ENCODE measurements at regions not wholly inside any gene's neighbourhood (a gene's known extent, or its start where the extent isn't known, plus 50 kb on each side); places are given as distances from the start of the nearest gene placed in this dataset.

GRCh38 chr3:78003090-78003489 is 963.2 kb downstream of the ROBO2 start:
- no peak for DNase-seq (ENCODE audit: low read depth)

GRCh38 chr3:78004571-78004970 is 964.7 kb downstream of the ROBO2 start:
- no peak for DNase-seq (ENCODE audit: low read depth)

DNA sequence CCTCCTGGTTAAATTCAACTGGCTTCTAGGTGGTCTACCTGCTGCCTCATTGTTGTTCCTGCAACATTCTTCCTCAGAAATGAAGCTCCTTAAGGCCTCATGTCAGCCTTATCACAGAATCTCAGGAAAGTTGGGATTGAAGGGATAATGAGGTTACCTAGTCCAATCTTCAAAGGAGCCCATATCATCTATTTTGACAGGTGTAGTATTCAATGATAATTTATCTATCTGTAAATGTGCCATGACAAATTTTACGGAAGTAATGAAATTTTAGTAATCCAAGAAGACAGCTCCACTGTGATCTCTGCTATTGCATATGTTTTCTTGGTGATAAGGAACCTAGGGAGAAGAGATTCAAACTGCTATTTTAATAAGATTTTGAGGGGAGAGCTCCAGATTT is 973.8 kb downstream of the ROBO2 start:
- no peak for DNase-seq (ENCODE audit: low read depth)

DNA sequence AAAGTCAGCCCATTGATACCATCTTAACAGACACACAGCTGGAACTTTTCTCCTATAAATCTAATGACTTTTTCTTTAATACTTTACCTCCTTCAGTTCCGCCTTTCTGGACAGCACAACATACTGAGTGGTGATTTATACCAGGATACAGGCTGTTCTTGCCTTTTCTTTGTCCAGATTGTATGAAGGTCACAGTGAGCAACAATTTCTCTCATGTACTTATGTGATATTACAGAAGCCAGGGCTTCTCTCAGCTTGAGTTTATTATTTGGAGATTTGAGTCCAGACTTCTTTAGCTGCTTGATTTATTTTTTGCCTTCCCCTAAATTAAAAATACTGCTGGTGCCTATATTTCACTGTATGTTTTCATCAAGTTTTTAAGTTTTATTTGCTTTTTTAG is 976.0 kb downstream of the ROBO2 start:
- DNase-seq (ENCODE audit: low read depth): no peak

DNA sequence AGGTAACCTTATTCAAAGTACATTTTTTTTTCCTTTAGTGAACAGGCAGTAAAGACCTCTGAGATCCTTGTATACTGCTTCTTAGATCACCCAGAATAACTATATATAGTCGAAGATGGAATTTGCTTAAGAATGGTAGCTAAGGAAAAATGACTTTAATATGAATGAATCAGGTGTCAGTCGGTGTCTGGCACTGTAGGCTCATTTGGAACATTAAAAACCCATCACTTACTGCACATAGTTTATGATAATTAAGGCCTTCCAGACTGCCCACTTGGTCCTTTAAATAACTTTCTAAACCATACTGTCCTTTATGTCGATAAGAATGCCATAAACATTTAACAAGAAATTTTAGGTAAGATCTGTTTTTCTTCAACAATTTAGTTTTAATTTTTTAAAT is 981.8 kb downstream of the ROBO2 start:
- DNase-seq (ENCODE audit: low read depth): no peak

DNA sequence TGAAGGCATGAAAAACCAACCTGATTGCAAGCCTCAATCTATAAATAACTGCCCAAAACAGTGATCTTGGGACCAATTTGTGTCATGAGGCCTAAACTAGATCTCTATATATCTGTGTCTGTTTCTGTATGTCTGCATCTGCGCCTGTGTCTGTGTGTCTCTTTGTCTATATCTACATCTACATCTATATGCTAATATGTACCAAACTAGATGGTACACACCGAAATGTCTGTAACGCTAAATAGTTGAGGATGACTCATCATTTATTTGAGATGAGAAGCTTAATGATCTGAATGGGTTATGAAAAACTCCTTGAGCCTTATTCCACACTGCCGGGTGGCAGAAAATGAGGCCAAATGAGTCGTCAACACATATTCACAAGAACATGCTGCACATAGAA is 982.3 kb downstream of the ROBO2 start:
- no peak for DNase-seq (ENCODE audit: low read depth)

GRCh38 chr3:78023257-78023656 is 983.4 kb downstream of the ROBO2 start:
- no peak for DNase-seq (ENCODE audit: low read depth)

DNA sequence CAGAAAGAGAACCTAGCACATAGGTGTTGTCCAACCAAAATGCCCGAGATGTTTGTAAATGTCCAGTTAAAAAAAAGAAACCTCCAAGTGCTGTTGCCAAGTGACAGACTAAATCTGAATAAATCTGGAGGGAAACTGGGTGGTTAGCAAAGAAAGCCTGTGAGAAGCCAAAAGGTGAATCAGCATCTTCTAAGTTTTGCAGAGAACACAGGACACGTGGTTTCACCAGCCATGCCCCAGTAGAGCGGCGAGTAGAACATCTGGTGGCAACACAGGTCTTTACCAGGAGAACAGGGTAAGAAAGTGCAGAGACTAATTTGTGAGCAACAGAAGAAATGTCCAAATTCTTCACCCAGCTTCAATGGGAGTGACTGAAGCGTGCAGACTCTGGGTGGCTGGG is 986.0 kb downstream of the ROBO2 start:
- no peak for DNase-seq (ENCODE audit: low read depth)

DNA sequence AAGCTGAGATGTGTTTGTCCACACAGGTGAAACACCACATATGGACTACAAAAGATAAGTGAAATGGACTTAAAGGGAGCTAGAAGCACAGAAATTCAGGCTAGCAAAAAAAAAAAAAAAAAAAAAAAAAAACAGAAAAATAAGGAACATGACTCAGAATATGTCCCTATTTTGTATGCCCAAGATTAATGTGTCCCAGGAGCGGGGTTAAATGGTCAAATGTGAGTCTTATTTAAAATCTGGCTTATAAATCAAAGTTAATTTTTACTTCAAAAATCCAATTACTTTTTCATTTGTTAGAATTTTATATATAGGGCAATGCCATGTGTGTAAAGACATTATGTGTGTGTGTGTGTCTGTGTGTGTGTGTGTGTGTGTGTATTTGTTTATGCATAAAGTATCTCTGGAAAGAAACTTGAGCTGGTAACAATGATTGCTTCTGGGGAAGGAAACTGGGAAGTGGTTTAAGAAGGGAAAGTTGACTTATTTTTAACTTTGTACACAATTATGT is 986.5 kb downstream of the ROBO2 start:
- DNase-seq (ENCODE audit: low read depth): peak; percentile 10

DNA sequence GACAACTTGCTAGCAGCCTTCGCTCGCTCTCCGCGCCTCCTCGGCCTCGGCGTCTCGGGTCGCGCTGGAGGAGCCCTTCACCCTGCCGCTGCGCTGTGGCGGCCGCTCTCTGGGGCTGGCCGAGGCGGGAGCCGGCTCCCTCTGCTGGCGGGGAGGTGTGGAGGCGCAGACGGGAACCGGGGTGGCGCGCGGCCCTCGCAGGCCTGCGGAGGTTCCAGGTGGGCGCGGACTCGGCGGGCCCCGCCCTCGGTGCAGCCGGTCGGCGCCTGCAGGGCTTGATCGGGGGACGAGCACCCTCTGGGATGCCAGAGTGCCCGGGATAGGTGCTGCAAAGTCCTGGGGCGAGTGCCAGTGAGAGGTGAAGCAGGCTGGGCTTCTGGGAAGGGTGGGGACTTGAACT is 989.9 kb downstream of the ROBO2 start:
- DNase-seq (ENCODE audit: low read depth): no peak

- no peak for DNase-seq (ENCODE audit: low read depth)
Observed at GRCh38 chr3:78035131-78035641, 995.3 kb downstream of the ROBO2 start.

- DNase-seq (ENCODE audit: low read depth): no peak
Observed at GRCh38 chr3:78041486-78041885, 1001.6 kb downstream of the ROBO2 start.

- no peak for DNase-seq (ENCODE audit: low read depth)
Observed at GRCh38 chr3:78046566-78046965, 1006.7 kb downstream of the ROBO2 start.

GRCh38 chr3:78048698-78049097 is 1008.8 kb downstream of the ROBO2 start:
- no peak for DNase-seq (ENCODE audit: low read depth)

GRCh38 chr3:78049521-78049920 is 1009.6 kb downstream of the ROBO2 start:
- DNase-seq (ENCODE audit: low read depth): no peak

- DNase-seq (ENCODE audit: low read depth): no peak
Observed at GRCh38 chr3:78050276-78051065, 1010.6 kb downstream of the ROBO2 start.

DNA sequence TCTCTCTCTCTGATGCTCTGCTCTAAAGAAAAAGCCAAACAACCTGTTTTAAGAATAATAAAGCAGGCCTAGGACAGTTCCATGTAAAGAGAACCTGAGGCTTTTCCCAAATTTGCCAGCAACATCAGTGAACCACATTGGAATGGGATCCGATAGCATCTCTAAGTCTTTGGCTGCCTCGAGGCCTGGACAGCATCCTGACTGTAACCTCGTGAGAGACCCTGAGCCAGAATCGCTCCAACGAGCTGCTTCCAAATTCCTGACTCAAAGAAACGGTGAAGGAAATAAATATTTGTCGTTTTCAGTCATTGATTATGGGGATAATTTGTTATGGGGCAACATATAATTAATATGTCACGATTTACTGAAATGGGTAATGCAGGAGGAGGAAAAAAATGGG is 1012.8 kb downstream of the ROBO2 start:
- no peak for DNase-seq (ENCODE audit: low read depth)

DNA sequence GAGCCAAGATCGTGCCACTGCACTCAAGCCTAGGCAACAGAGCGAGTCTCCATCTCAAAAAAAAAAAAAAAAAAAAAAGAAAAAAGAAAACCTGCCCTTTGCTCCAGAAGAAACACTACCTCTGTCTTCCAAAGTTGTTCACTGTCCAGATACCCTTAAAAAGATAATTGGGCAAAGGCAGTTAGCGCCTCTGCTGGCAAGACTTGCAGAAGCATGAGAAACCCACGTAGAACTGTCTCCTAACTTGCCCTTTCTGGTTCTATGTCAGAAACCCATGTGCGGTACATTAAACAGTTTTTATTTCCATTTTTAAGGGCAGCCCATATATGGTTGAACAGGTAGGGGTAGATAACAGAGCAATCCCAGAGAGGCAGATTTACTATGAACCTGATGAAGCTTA is 1026.4 kb downstream of the ROBO2 start:
- DNase-seq (ENCODE audit: low read depth): no peak

GRCh38 chr3:78070188-78070587 is 1030.3 kb downstream of the ROBO2 start:
- no peak for DNase-seq (ENCODE audit: low read depth)

DNA sequence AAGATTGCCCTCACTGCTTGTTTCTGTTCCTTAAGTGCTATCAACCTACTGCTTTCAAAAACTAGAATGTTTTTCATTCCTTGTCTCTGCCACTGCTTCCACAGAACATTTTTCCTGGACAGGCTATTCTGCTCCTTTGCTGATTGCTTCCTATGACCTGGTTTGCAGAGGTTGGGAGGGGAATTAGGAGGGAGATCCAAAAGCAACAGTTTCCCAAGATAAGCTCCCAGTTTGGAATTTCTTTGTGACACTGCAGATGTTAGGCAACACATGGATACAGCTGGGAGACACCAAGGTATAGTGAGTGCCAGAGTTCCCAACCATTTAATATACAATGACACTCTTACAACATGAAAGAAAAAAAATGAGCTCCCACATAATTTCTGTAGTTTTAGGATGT is 1036.5 kb downstream of the ROBO2 start:
- no peak for DNase-seq (ENCODE audit: low read depth)

DNA sequence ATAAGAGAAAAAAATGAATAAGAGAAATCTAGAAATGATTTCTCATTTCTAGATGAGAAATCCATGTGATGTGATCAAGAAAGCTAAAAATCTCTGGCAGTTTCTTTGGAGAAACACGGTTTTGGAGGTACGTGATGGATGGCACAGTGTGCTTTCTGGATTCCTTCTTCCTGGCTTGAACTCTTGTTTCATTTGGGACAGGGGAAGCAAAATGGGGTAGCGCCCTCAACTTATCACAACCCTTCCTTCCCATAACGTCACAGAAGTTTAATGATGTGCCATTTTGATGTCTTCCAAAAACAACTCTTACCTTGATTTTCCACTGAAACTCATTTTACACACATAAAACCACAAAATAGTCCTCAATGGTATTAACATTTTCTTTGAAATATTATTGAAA is 1037.3 kb downstream of the ROBO2 start:
- DNase-seq (ENCODE audit: low read depth): no peak

GRCh38 chr3:78077842-78078241 is 1037.9 kb downstream of the ROBO2 start:
- DNase-seq (ENCODE audit: low read depth): no peak

GRCh38 chr3:78079514-78079913 is 1039.6 kb downstream of the ROBO2 start:
- DNase-seq (ENCODE audit: low read depth): no peak

DNA sequence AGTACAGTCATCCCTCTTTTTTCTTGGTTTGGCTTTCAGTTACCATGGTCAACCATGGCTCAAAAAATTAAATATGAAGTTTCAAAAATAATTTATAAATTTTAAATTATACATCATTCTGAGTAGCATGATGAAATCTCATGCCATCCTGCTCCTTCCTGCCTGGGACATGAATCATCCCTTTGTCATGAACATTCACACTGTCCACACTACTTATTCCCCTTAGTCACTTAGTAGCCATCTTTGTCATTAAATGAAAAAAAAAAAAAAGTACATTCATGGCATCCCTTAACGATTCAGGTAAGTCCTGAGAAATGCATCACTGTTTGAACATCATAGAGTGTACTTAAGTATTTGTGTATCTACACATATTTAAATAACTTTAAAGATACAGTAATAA is 1046.3 kb downstream of the ROBO2 start:
- DNase-seq (ENCODE audit: low read depth): no peak
